Epithelial cell of proximal tubule (primary cell): ENCODE measurements at regions not wholly inside any gene's neighbourhood (a gene's known extent, or its start where the extent isn't known, plus 50 kb on each side); places are given as distances from the start of the nearest gene placed in this dataset.

Experiments
- DNase-seq: peaks from one replicate; pipeline ENCODE4 v3.0.0-alpha.2; 2011; ENCODE audit warnings: low read depth
- H3K4me3 ChIP-seq: 2 replicates; pipeline ENCODE4 v1.5.1; 2011; ENCODE audit warnings: low read depth, mild to moderate bottlenecking, low read length
- CTCF ChIP-seq: conservative IDR thresholded peaks from 2 replicates; pipeline ENCODE4 v1.5.1; 2012; ENCODE audit warnings: low read depth, mild to moderate bottlenecking, low read length

GRCh38 chr10:10826125-10826524, 191.5 kb upstream of the CELF2 start:
- no peak overlapping the region for H3K4me3 ChIP-seq
- no peak for TF ChIP-seq CTCF
- peak; percentile 59 for DNase-seq

- DNase-seq: no peak
- TF ChIP-seq CTCF: no peak
- H3K4me3 ChIP-seq: no peak overlapping the region
These were observed 189.0 kb upstream of the CELF2 start for GRCh38 chr10:10828623-10829022.

- no peak overlapping the region for H3K4me3 ChIP-seq
- no peak for DNase-seq
- TF ChIP-seq CTCF: no peak
These were observed 188.1 kb upstream of the CELF2 start for GRCh38 chr10:10829576-10829975.

- DNase-seq: peak; percentile 60
- no peak overlapping the region for H3K4me3 ChIP-seq
- no peak for TF ChIP-seq CTCF
These were observed 187.2 kb upstream of the CELF2 start for GRCh38 chr10:10830293-10830986.

- H3K4me3 ChIP-seq: no peak overlapping the region
- DNase-seq: peak; percentile 32
- no peak for TF ChIP-seq CTCF
These were observed 186.6 kb upstream of the CELF2 start for GRCh38 chr10:10831085-10831484.

- DNase-seq: no peak
- TF ChIP-seq CTCF: no peak
- H3K4me3 ChIP-seq: no peak overlapping the region
These were observed 183.7 kb upstream of the CELF2 start for GRCh38 chr10:10833955-10834354.

GRCh38 chr10:10844251-10844650, 173.4 kb upstream of the CELF2 start:
- no peak for DNase-seq
- no peak overlapping the region for H3K4me3 ChIP-seq
- no peak for TF ChIP-seq CTCF
